GM21576 (cell line): ENCODE measurements at regions not wholly inside any gene's neighbourhood (a gene's known extent, or its start where the extent isn't known, plus 50 kb on each side); places are given as distances from the start of the nearest gene placed in this dataset.

Source experiments
- ATAC-seq: cut with Tn5 transposase; IDR thresholded peaks from one replicate; pipeline ENCODE4 v1.9.1; 2021; ENCODE audit warnings: mild to moderate bottlenecking, moderate library complexity; ENCODE audit not compliant: unreplicated experiment

- ATAC-seq: no peak
Observed at GRCh38 chr5:57695706-57696388, 213.2 kb upstream of the ACTBL2 start.

GRCh38 chr5:57695179-57695578 is 212.6 kb upstream of the ACTBL2 start:
- ATAC-seq: no peak

- ATAC-seq: no peak
Observed at GRCh38 chr5:57693488-57694305, 211.1 kb upstream of the ACTBL2 start.

- no peak for ATAC-seq
Observed at GRCh38 chr5:57692582-57693487, 210.2 kb upstream of the ACTBL2 start.

GRCh38 chr5:57690724-57691123 is 208.1 kb upstream of the ACTBL2 start:
- ATAC-seq: no peak

- no peak for ATAC-seq
Observed at GRCh38 chr5:57687596-57687995, 205.0 kb upstream of the ACTBL2 start.

GRCh38 chr5:57685516-57686255 is 203.1 kb upstream of the ACTBL2 start:
- no peak for ATAC-seq

GRCh38 chr5:57684299-57684702 is 201.7 kb upstream of the ACTBL2 start:
- no peak for ATAC-seq

GRCh38 chr5:57683036-57683630 is 200.5 kb upstream of the ACTBL2 start:
- ATAC-seq: no peak

- no peak for ATAC-seq
Observed at GRCh38 chr5:57681942-57682341, 199.3 kb upstream of the ACTBL2 start.

- ATAC-seq: no peak
Observed at GRCh38 chr5:57680686-57681085, 198.1 kb upstream of the ACTBL2 start.

- no peak for ATAC-seq
Observed at GRCh38 chr5:57677235-57677634, 194.6 kb upstream of the ACTBL2 start.

GRCh38 chr5:57676222-57677098 is 193.8 kb upstream of the ACTBL2 start:
- ATAC-seq: no peak

- no peak for ATAC-seq
Observed at GRCh38 chr5:57675236-57675635, 192.6 kb upstream of the ACTBL2 start.

- ATAC-seq: no peak
Observed at GRCh38 chr5:57671371-57671770, 188.8 kb upstream of the ACTBL2 start.

GRCh38 chr5:57666582-57666981 is 184.0 kb upstream of the ACTBL2 start:
- ATAC-seq: no peak

GRCh38 chr5:57665146-57665936 is 182.7 kb upstream of the ACTBL2 start:
- ATAC-seq: no peak

GRCh38 chr5:57664700-57665099 is 182.1 kb upstream of the ACTBL2 start:
- ATAC-seq: no peak
